GM12891 (cell line): ENCODE measurements at regions not wholly inside any gene's neighbourhood (a gene's known extent, or its start where the extent isn't known, plus 50 kb on each side); places are given as distances from the start of the nearest gene placed in this dataset.

Experiments used
- PAX5 ChIP-seq: IDR thresholded peaks from 2 replicates; pipeline ENCODE4 v1.6.1; 2011; ENCODE audit warnings: low read length, moderate library complexity, mild to moderate bottlenecking; ENCODE audit not compliant: insufficient read depth, severe bottlenecking
- POLR2A ChIP-seq: IDR thresholded peaks from 2 replicates; pipeline ENCODE4 v1.6.1; 2011; ENCODE audit warnings: low read depth, low read length, control low read depth
- POLR2AphosphoS5 ChIP-seq: IDR thresholded peaks from 2 replicates; pipeline ENCODE4 v1.6.1; 2011; ENCODE audit warnings: low read depth, low read length, control low read depth
- SPI1 ChIP-seq: IDR thresholded peaks from 2 replicates; pipeline ENCODE4 v1.6.1; 2011; ENCODE audit warnings: low read depth, low read length, control low read depth
- TAF1 ChIP-seq: IDR thresholded peaks from 2 replicates; pipeline ENCODE4 v1.6.1; 2011; ENCODE audit warnings: low read depth, low read length, control low read depth

GRCh38 chr22:22078329-22078728 is 95.7 kb upstream of the TOP3B start:
- TF ChIP-seq PAX5: no peak
- no peak for TF ChIP-seq POLR2A
- TF ChIP-seq POLR2AphosphoS5: no peak
- no peak for TF ChIP-seq TAF1
- no peak for TF ChIP-seq SPI1
